GM23338 (cell line): ENCODE measurements at regions not wholly inside any gene's neighbourhood (a gene's known extent, or its start where the extent isn't known, plus 50 kb on each side); places are given as distances from the start of the nearest gene placed in this dataset.

Experiments
- ATAC-seq: fragments of 200-7000 bp; cut with Tn5 transposase; 3 replicates; pipeline ENCODE4 v1.9.1; 2020
- DNase-seq: peaks from one replicate; pipeline ENCODE4 v3.0.0-alpha.2; 2015; ENCODE audit warnings: low spot score
- H2AFZ ChIP-seq: fragments of 200-600 bp; sonication (generic); 2 replicates; pipeline ENCODE4 v1.8.0; 2016; ENCODE audit warnings: antibody characterized with exemption, mild to moderate bottlenecking, moderate library complexity
- H3F3A ChIP-seq: fragments of 200-600 bp; sonication (generic); replicated peaks from 2 replicates; pipeline ENCODE4 v1.8.0; 2017; ENCODE audit warnings: antibody characterized with exemption, mixed run types, low read depth
- H3K27ac ChIP-seq: fragments of 200-600 bp; sonication (generic); 2 replicates; pipeline ENCODE4 v1.6.1; 2016; ENCODE audit warnings: low read depth
- H3K27me3 ChIP-seq: fragments of 200-600 bp; sonication (generic); 2 replicates; pipeline ENCODE4 v1.8.0; 2016; ENCODE audit warnings: mild to moderate bottlenecking, mixed run types, moderate library complexity; ENCODE audit not compliant: insufficient read depth
- H3K36me3 ChIP-seq: fragments of 200-600 bp; sonication (generic); 2 replicates; pipeline ENCODE4 v1.8.0; 2016; ENCODE audit warnings: mild to moderate bottlenecking; ENCODE audit not compliant: insufficient read depth
- H3K4me1 ChIP-seq: fragments of 200-600 bp; sonication (generic); 2 replicates; pipeline ENCODE4 v1.8.0; 2016; ENCODE audit warnings: mild to moderate bottlenecking, moderate library complexity; ENCODE audit not compliant: insufficient read depth
- H3K4me2 ChIP-seq: fragments of 200-600 bp; sonication (generic); 2 replicates; pipeline ENCODE4 v1.7.1; 2017; ENCODE audit warnings: mixed run types
- H3K4me3 ChIP-seq: fragments of 200-600 bp; sonication (generic); 2 replicates; pipeline ENCODE4 v1.6.1; 2016; ENCODE audit warnings: mixed run types
- H3K79me2 ChIP-seq: fragments of 200-600 bp; sonication (generic); replicated peaks from 2 replicates; pipeline ENCODE4 v1.8.0; 2017; ENCODE audit warnings: mild to moderate bottlenecking; ENCODE audit not compliant: insufficient read depth
- H3K9me2 ChIP-seq: fragments of 200-600 bp; sonication (generic); 2 replicates; pipeline ENCODE4 v1.8.0; 2017; ENCODE audit not compliant: insufficient read depth
- H4K20me1 ChIP-seq: fragments of 200-600 bp; sonication (generic); replicated peaks from 2 replicates; pipeline ENCODE4 v1.8.0; 2017; ENCODE audit warnings: mild to moderate bottlenecking; ENCODE audit not compliant: insufficient read depth
- H3K27ac Mint-ChIP-seq: 2 replicates; pipeline ENCODE4 v1.8.0; 2020; ENCODE audit warnings: inconsistent platforms, mild to moderate bottlenecking, moderate library complexity, mixed read lengths
- H3K27me3 Mint-ChIP-seq: 3 replicates; pipeline ENCODE4 v1.8.0; 2022; ENCODE audit warnings: low read depth, mild to moderate bottlenecking, moderate library complexity, mixed read lengths, inconsistent platforms; ENCODE audit not compliant: insufficient read depth, poor library complexity
- H3K36me3 Mint-ChIP-seq: 3 replicates; pipeline ENCODE4 v1.8.0; 2021; ENCODE audit warnings: low read depth, mild to moderate bottlenecking, inconsistent platforms, moderate library complexity, mixed read lengths
- H3K4me1 Mint-ChIP-seq: 3 replicates; pipeline ENCODE4 v1.8.0; 2020; ENCODE audit warnings: mild to moderate bottlenecking, inconsistent platforms, mixed read lengths
- H3K4me3 Mint-ChIP-seq: 3 replicates; pipeline ENCODE4 v1.8.0; 2021; ENCODE audit warnings: moderate library complexity, mild to moderate bottlenecking, inconsistent platforms, mixed read lengths
- H3K9me3 Mint-ChIP-seq: 3 replicates; pipeline ENCODE4 v1.8.0; 2020; ENCODE audit warnings: moderate library complexity, mild to moderate bottlenecking, inconsistent platforms, mixed read lengths
- CREB1 ChIP-seq: fragments of 250-450 bp; sonication (Bioruptor Pico); IDR thresholded peaks from 2 replicates; pipeline ENCODE4 v1.5.0; 2020; ENCODE audit warnings: low read depth, mild to moderate bottlenecking, moderate library complexity
- CTCF ChIP-seq, 2 experiments: fragments of 200-600 bp in 1 of 2; sonication (generic) in 1 of 2; conservative IDR thresholded peaks; 2 replicates each; pipeline versions ENCODE4 v1.5.1 to v1.6.1; 2016 to 2017; ENCODE audit warnings: antibody characterized with exemption in 2 of 2, low read depth in 2 of 2, mild to moderate bottlenecking in 2 of 2, moderate library complexity in 1 of 2
- ETS1 ChIP-seq: IDR thresholded peaks from 2 replicates; pipeline ENCODE4 v1.6.1; 2016; ENCODE audit warnings: antibody characterized with exemption
- EZH2 ChIP-seq: fragments of 200-600 bp; sonication (generic); IDR thresholded peaks from one replicate; pipeline ENCODE4 v1.8.0; 2017; ENCODE audit warnings: antibody characterized with exemption, mild to moderate bottlenecking, low read depth; ENCODE audit not compliant: unreplicated experiment
- EZH2phosphoT487 ChIP-seq: fragments of 200-600 bp; sonication (generic); IDR thresholded peaks from one replicate; pipeline ENCODE4 v1.8.1; 2018; ENCODE audit warnings: antibody characterized with exemption; ENCODE audit not compliant: unreplicated experiment
- JUNB ChIP-seq: IDR thresholded peaks from one replicate; pipeline ENCODE4 v1.6.1; 2016; ENCODE audit warnings: antibody characterized with exemption; ENCODE audit not compliant: unreplicated experiment
- NANOG ChIP-seq: IDR thresholded peaks from 2 replicates; pipeline ENCODE4 v1.6.1; 2016; ENCODE audit warnings: antibody characterized with exemption, borderline replicate concordance
- POLR2AphosphoS5 ChIP-seq: IDR thresholded peaks from 2 replicates; pipeline ENCODE4 v1.6.1; 2016; ENCODE audit warnings: antibody characterized with exemption, low read depth
- REST ChIP-seq: IDR thresholded peaks from one replicate; pipeline ENCODE4 v1.6.1; 2018; ENCODE audit warnings: antibody characterized with exemption; ENCODE audit not compliant: unreplicated experiment
- STAT1 ChIP-seq: IDR thresholded peaks from one replicate; pipeline ENCODE4 v1.6.1; 2016; ENCODE audit warnings: antibody characterized with exemption; ENCODE audit not compliant: unreplicated experiment
- ZNF114 ChIP-seq: fragments of 250-450 bp; sonication (Bioruptor Pico); IDR thresholded peaks from 2 replicates; pipeline ENCODE4 v1.5.0; 2020; ENCODE audit warnings: mild to moderate bottlenecking, moderate library complexity
- ZNF331 ChIP-seq: fragments of 250-450 bp; sonication (Bioruptor Pico); IDR thresholded peaks from 2 replicates; pipeline ENCODE4 v1.5.0; 2020; ENCODE audit warnings: low read depth, mild to moderate bottlenecking, moderate library complexity
- ZNF462 ChIP-seq: fragments of 250-450 bp; sonication (Bioruptor Pico); IDR thresholded peaks from 2 replicates; pipeline ENCODE4 v1.5.0; 2020; ENCODE audit warnings: mild to moderate bottlenecking, moderate library complexity

GRCh38 chr2:23209059-23209458, 175.9 kb upstream of the KLHL29 start:
- Mint-ChIP-seq H3K9me3 (peaks cover 2% of the 10 kb centered on the region; the same call in 1 of the 3 replicates), H3K27ac (no peak overlapping the region), H3K36me3 (no peaks in the 10 kb centered on the region), H3K4me1 (no peaks in the 10 kb centered on the region), H3K4me3 (no peak overlapping the region), H3K27me3 (peaks cover 1% of the 10 kb centered on the region)
- DNase-seq (no peak), ATAC-seq (no peak)
- Histone ChIP-seq H3K9me2 (no peaks in the 10 kb centered on the region; the same call in 1 of the 2 replicates), H3K4me1 (no peaks in the 10 kb centered on the region), H3K4me2 (no peak overlapping the region), H3K4me3 (no peak overlapping the region), H3K79me2 (no peaks in the 10 kb centered on the region), H3K36me3 (no peaks in the 10 kb centered on the region), H3K27ac (no peak overlapping the region), H3K27me3 (no peaks in the 10 kb centered on the region), H4K20me1 (no peaks in the 10 kb centered on the region), H3F3A (no peaks in the 10 kb centered on the region), H2AFZ (no peak overlapping the region)
- no peak for TF ChIP-seq CREB1 (CRISPR knock-in tag)
- no peak for TF ChIP-seq POLR2AphosphoS5
- no peak for TF ChIP-seq NANOG
- TF ChIP-seq EZH2 = no peak
- no peak for TF ChIP-seq ETS1
- TF ChIP-seq ZNF331 = no peak
- TF ChIP-seq REST = no peak
- no peak for TF ChIP-seq EZH2phosphoT487
- TF ChIP-seq ZNF462 (CRISPR knock-in tag) = no peak
- no peak for TF ChIP-seq ZNF114 (CRISPR knock-in tag)
- no peak for TF ChIP-seq CTCF (conservative IDR thresholded peaks at IDR 0.05; ENCODE audit: low read depth in 2 of 2)
- TF ChIP-seq JUNB = no peak
- no peak for TF ChIP-seq STAT1
